Parathyroid adenoma (tissue), 2 donors: ENCODE measurements at regions not wholly inside any gene's neighbourhood (a gene's known extent, or its start where the extent isn't known, plus 50 kb on each side); places are given as distances from the start of the nearest gene placed in this dataset.

Source experiments
- H2AFZ ChIP-seq: fragments of 300-600 bp; sonication (generic); one replicate; pipeline ENCODE4 v1.7.0; 2017; ENCODE audit warnings: antibody characterized with exemption, mild to moderate bottlenecking
- H3K27ac ChIP-seq: fragments of 300-600 bp; sonication (generic); one replicate; pipeline ENCODE4 v1.7.0; 2017
- H3K27me3 ChIP-seq: fragments of 300-600 bp; sonication (generic); one replicate; pipeline ENCODE4 v1.7.0; 2017; ENCODE audit warnings: low read length; ENCODE audit not compliant: control insufficient read depth, insufficient read depth
- H3K36me3 ChIP-seq: fragments of 300-600 bp; sonication (generic); one replicate; pipeline ENCODE4 v1.7.0; 2017; ENCODE audit warnings: low read length; ENCODE audit not compliant: control insufficient read depth, insufficient read depth
- H3K4me1 ChIP-seq: fragments of 300-600 bp; sonication (generic); one replicate; pipeline ENCODE4 v1.7.0; 2017; ENCODE audit warnings: control low read depth
- H3K4me2 ChIP-seq: fragments of 300-600 bp; sonication (generic); one replicate; pipeline ENCODE4 v1.7.0; 2017; ENCODE audit warnings: low read length
- H3K4me3 ChIP-seq: fragments of 300-600 bp; sonication (generic); one replicate; pipeline ENCODE4 v1.7.0; 2017; ENCODE audit warnings: low read depth, low read length
- H3K79me2 ChIP-seq: fragments of 300-600 bp; sonication (generic); one replicate; pipeline ENCODE4 v1.7.0; 2017; ENCODE audit warnings: control low read depth
- H3K9ac ChIP-seq: fragments of 300-600 bp; sonication (generic); one replicate; pipeline ENCODE4 v1.7.0; 2017; ENCODE audit warnings: mild to moderate bottlenecking
- H3K9me3 ChIP-seq: fragments of 300-600 bp; sonication (generic); one replicate; pipeline ENCODE4 v1.7.0; 2017; ENCODE audit warnings: low read length; ENCODE audit not compliant: control insufficient read depth
- TF ChIP-seq, protein P1 (sequence below): fragments of 300-600 bp; sonication (generic); IDR thresholded peaks from one replicate; pipeline ENCODE4 v1.7.0; 2017; ENCODE audit warnings: antibody characterized with exemption, mild to moderate bottlenecking
- donor health status: primary hyperparathyroidism.

DNA sequence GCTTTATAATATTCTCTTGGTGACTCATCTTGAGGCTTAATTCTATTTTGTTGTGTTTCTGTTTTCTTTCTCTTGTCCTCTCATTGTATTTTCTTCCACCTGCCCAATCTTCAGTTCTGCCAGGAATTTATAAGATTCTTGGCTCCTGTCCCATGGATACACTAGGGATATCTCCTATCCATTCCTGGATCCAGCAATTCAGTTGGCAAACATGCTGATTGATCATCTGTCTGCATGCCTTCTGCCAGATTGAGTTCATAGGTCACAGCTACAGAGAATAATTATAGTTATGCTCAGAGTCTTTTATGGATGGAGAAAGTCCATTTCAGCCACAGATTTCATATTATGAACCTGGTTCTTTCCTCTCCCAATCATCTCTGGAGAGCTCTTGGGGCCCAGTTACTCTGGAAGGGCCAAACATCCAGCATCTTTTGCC lies 140.4 kb upstream of the MAGI2 start:
- no peak overlapping the region for H3K27ac ChIP-seq
- no peak overlapping the region for H2AFZ ChIP-seq
- no peaks in the 10 kb centered on the region for H3K79me2 ChIP-seq
- no peak overlapping the region for H3K4me2 ChIP-seq
- H3K9ac ChIP-seq, result no peak overlapping the region
- no peaks in the 10 kb centered on the region for H3K9me3 ChIP-seq
- TF ChIP-seq, protein P1, sequence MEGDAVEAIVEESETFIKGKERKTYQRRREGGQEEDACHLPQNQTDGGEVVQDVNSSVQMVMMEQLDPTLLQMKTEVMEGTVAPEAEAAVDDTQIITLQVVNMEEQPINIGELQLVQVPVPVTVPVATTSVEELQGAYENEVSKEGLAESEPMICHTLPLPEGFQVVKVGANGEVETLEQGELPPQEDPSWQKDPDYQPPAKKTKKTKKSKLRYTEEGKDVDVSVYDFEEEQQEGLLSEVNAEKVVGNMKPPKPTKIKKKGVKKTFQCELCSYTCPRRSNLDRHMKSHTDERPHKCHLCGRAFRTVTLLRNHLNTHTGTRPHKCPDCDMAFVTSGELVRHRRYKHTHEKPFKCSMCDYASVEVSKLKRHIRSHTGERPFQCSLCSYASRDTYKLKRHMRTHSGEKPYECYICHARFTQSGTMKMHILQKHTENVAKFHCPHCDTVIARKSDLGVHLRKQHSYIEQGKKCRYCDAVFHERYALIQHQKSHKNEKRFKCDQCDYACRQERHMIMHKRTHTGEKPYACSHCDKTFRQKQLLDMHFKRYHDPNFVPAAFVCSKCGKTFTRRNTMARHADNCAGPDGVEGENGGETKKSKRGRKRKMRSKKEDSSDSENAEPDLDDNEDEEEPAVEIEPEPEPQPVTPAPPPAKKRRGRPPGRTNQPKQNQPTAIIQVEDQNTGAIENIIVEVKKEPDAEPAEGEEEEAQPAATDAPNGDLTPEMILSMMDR, result no peak
- no peaks in the 10 kb centered on the region for H3K36me3 ChIP-seq
- H3K27me3 ChIP-seq, result no peaks in the 10 kb centered on the region
- no peak overlapping the region for H3K4me3 ChIP-seq
- H3K4me1 ChIP-seq, result no peaks in the 10 kb centered on the region

DNA sequence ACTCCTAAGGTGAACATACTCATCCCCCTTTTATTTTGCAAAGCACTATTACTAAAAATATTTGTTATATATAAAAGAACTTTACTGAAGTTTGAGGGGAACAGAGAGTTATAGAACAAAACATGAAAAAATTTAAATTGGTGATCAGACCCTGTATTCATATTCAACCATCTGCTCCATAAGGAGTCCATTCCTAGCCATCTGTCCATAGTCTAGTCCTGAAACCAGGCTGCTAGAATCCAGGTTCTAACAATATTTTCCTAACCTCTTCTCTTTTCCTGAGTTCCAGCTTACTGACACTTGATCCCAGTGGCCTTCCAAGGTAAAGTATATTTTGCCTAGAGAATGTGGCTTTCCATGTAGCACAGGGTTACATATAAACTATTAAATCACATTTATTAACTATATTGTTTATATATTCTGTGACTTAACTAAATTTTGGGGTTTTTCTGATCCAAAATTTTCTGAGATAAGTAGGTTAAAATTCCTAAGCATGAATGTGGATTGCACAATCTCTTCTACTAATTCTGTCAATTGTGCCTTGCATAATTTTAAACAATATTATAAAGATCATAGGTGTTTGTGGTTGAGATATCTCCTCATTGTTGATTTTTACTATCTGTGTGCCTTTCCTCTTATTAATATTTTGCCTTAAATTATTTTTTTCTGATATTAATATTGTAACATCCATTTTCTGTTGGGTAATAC lies 137.6 kb upstream of the MAGI2 start:
- TF ChIP-seq, protein P1, result no peak
- Histone ChIP-seq H3K4me1 (no peaks in the 10 kb centered on the region), H3K36me3 (no peaks in the 10 kb centered on the region), H3K9me3 (no peaks in the 10 kb centered on the region), H3K9ac (no peak overlapping the region), H3K4me2 (no peak overlapping the region), H2AFZ (no peak overlapping the region), H3K27ac (no peak overlapping the region), H3K27me3 (no peaks in the 10 kb centered on the region), H3K4me3 (no peak overlapping the region), H3K79me2 (no peaks in the 10 kb centered on the region)

DNA sequence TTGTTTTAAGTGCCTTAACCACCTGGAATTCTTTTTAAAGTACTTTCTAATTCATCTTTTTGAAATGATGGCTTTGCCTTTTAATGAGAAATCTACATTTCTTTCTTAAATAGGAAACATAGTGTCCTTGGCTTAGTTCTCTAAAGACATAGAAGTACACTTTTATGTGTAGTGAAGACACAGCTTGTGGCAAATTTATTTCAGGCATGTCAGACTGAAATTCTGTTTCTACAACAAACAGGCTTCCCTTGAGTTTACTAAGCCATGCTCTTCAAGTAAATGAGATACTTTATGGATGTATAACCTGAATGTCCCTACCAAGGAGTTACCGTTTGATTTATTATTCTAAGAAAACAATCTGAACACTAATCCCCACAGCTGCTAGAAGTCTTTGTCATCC lies 136.9 kb upstream of the MAGI2 start:
- Histone ChIP-seq H2AFZ (no peak overlapping the region), H3K4me1 (no peaks in the 10 kb centered on the region), H3K36me3 (no peaks in the 10 kb centered on the region), H3K9ac (no peak overlapping the region), H3K4me3 (no peak overlapping the region), H3K4me2 (no peak overlapping the region), H3K79me2 (no peaks in the 10 kb centered on the region), H3K9me3 (no peaks in the 10 kb centered on the region), H3K27me3 (no peaks in the 10 kb centered on the region), H3K27ac (no peak overlapping the region)
- TF ChIP-seq, protein P1, result no peak

DNA sequence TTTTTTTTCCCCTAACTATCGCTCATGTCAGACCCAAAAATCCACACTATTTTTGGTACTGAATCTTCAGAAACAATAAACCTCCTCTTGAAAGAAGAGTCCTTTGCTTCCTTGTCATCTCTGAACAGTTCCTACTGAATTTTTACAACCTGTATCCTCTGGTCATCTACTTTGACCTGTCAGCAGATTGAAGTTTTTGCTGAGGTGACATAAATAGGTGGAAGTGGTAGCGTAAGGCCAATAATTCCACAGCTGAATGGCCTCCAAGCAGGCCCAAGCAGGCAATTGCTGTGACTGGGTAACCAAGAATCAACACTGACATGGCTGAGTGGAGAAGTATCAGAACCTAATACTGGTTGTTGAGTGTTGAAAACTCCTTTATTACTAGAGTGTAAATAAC lies 117.4 kb upstream of the MAGI2 start:
- Histone ChIP-seq H2AFZ (no peak overlapping the region), H3K36me3 (no peaks in the 10 kb centered on the region), H3K9ac (no peak overlapping the region), H3K4me1 (no peaks in the 10 kb centered on the region), H3K9me3 (no peaks in the 10 kb centered on the region), H3K27me3 (no peaks in the 10 kb centered on the region), H3K4me3 (no peak overlapping the region), H3K79me2 (no peaks in the 10 kb centered on the region), H3K4me2 (no peak overlapping the region), H3K27ac (no peak overlapping the region)
- TF ChIP-seq, protein P1, result no peak
